Sigmoid colon (tissue), 4 donors: ENCODE measurements at regions not wholly inside any gene's neighbourhood (a gene's known extent, or its start where the extent isn't known, plus 50 kb on each side); places are given as distances from the start of the nearest gene placed in this dataset.

Experiments used
- EP300 ChIP-seq, 4 donors: sonication (generic); formaldehyde crosslinking; IDR thresholded peaks; one replicate each; pipeline ENCODE4 v1.6.1; 2017; ENCODE audit warnings: antibody characterized with exemption in 4 of 4
- POLR2A ChIP-seq, 2 donors: fragments of 450-650 bp; IDR thresholded peaks; one replicate each; pipeline ENCODE4 v1.6.1; 2016; ENCODE audit warnings: antibody characterized with exemption in 2 of 2, mild to moderate bottlenecking in 2 of 2, moderate library complexity in 2 of 2
- POLR2AphosphoS5 ChIP-seq, 4 donors: sonication (generic); formaldehyde crosslinking; IDR thresholded peaks; one replicate each; pipeline ENCODE4 v1.6.1; 2017; ENCODE audit warnings: antibody characterized with exemption in 4 of 4
- TF ChIP-seq, protein P1 (sequence below), 4 experiments: fragments of 450-650 bp in 3 of 4; fragments of 200-600 bp in 1 of 4; IDR thresholded peaks; one replicate each; pipeline ENCODE4 v1.5.1; 2016 to 2019; ENCODE audit warnings: antibody characterized with exemption in 4 of 4, mild to moderate bottlenecking in 3 of 4, moderate library complexity in 2 of 4

GRCh38 chr2:83859553-83859952, 599.5 kb downstream of the SUCLG1 start:
- TF ChIP-seq POLR2AphosphoS5 (IDR thresholded peaks at IDR 0.05) = no peak
- TF ChIP-seq, protein P1, sequence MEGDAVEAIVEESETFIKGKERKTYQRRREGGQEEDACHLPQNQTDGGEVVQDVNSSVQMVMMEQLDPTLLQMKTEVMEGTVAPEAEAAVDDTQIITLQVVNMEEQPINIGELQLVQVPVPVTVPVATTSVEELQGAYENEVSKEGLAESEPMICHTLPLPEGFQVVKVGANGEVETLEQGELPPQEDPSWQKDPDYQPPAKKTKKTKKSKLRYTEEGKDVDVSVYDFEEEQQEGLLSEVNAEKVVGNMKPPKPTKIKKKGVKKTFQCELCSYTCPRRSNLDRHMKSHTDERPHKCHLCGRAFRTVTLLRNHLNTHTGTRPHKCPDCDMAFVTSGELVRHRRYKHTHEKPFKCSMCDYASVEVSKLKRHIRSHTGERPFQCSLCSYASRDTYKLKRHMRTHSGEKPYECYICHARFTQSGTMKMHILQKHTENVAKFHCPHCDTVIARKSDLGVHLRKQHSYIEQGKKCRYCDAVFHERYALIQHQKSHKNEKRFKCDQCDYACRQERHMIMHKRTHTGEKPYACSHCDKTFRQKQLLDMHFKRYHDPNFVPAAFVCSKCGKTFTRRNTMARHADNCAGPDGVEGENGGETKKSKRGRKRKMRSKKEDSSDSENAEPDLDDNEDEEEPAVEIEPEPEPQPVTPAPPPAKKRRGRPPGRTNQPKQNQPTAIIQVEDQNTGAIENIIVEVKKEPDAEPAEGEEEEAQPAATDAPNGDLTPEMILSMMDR (IDR thresholded peaks at IDR 0.05) = no peak
- TF ChIP-seq EP300 (IDR thresholded peaks at IDR 0.05) = no peak
- no peak for TF ChIP-seq POLR2A (IDR thresholded peaks at IDR 0.05)
